SK-N-SH (cell line): ENCODE measurements at regions not wholly inside any gene's neighbourhood (a gene's known extent, or its start where the extent isn't known, plus 50 kb on each side); places are given as distances from the start of the nearest gene placed in this dataset.

ENCODE experiments used
- CTCF ChIA-PET: fragments of 300-600, 350-600 bp; formaldehyde crosslinking; extraction: SDS; loops from one replicate; lab custom pipeline; 2021; lab: Yijun Ruan, JAX
- POLR2A ChIA-PET: fragments of 350-600 bp; sonication (Branson Sonifier 250); formaldehyde crosslinking; extraction: SDS; loops from one replicate; lab custom pipeline; 2020; ENCODE audit warnings: antibody characterized with exemption, inconsistent platforms; lab: Yijun Ruan, JAX
- DNase-seq: peaks from one replicate; pipeline ENCODE4 v3.0.0; 2012
- H2AFZ ChIP-seq: fragments of 200-600 bp; sonication (generic); 2 replicates; pipeline ENCODE4 v1.8.1; 2016; ENCODE audit warnings: antibody characterized with exemption, mild to moderate bottlenecking, low read depth
- H3F3A ChIP-seq: fragments of 200-600 bp; sonication (generic); replicated peaks from 2 replicates; pipeline ENCODE3; 2016; ENCODE audit warnings: antibody characterized with exemption, mild to moderate bottlenecking; ENCODE audit not compliant: insufficient read depth
- H3K27ac ChIP-seq, 2 experiments: fragments of 200-500 bp in 1 of 2; fragments of 200-600 bp in 1 of 2; sonication (Bioruptor generic) in 1 of 2; sonication (generic), shearing (Covaris generic) in 1 of 2; 2 replicates each; pipeline versions ENCODE4 v1.5.1 to v1.6.1; 2014 to 2016; ENCODE audit warnings: low read depth in 2 of 2, inconsistent platforms in 1 of 2, low read length in 1 of 2, mild to moderate bottlenecking in 1 of 2, mixed read lengths in 1 of 2
- H3K27me3 ChIP-seq: fragments of 200-600 bp; sonication (generic), shearing (Covaris generic); 2 replicates; pipeline ENCODE4 v1.6.1; 2016; ENCODE audit warnings: mixed run types; ENCODE audit not compliant: insufficient read depth
- H3K36me3 ChIP-seq, 2 experiments: fragments of 200-500 bp in 1 of 2; fragments of 200-600 bp in 1 of 2; sonication (Bioruptor generic) in 1 of 2; sonication (generic) in 1 of 2; replicated peaks in 1 of 2; 2 replicates each; pipeline versions ENCODE3 to v1.5.1; 2014 to 2016; ENCODE audit warnings: low read length in 1 of 2, mild to moderate bottlenecking in 1 of 2; ENCODE audit not compliant: insufficient read depth in 2 of 2, control insufficient read depth in 1 of 2
- H3K4me1 ChIP-seq, 2 experiments: fragments of 200-500 bp in 1 of 2; fragments of 200-600 bp in 1 of 2; sonication (Bioruptor generic) in 1 of 2; sonication (generic), shearing (Covaris generic) in 1 of 2; 2 replicates each; pipeline versions ENCODE4 v1.5.1 to v1.6.1; 2014 to 2016; ENCODE audit warnings: low read depth in 1 of 2, low read length in 1 of 2, mixed run types in 1 of 2; ENCODE audit not compliant: insufficient read depth in 2 of 2, control insufficient read depth in 1 of 2
- H3K4me2 ChIP-seq: fragments of 200-600 bp; sonication (generic), shearing (Covaris generic); 2 replicates; pipeline ENCODE4 v1.6.1; 2017; ENCODE audit warnings: mixed run types
- H3K4me3 ChIP-seq, 2 experiments: fragments of 200-500 bp in 1 of 2; fragments of 200-600 bp in 1 of 2; sonication (Bioruptor generic) in 1 of 2; sonication (generic), shearing (Covaris generic) in 1 of 2; 2 replicates each; pipeline versions ENCODE4 v1.5.1 to v1.8.1; 2014 to 2016; ENCODE audit warnings: low read depth in 2 of 2, inconsistent platforms in 1 of 2, low read length in 1 of 2, mild to moderate bottlenecking in 1 of 2, mixed read lengths in 1 of 2, moderate library complexity in 1 of 2
- H3K79me2 ChIP-seq: fragments of 200-600 bp; sonication (generic); 2 replicates; pipeline ENCODE4 v1.8.1; 2017; ENCODE audit warnings: mild to moderate bottlenecking; ENCODE audit not compliant: insufficient read depth
- H3K9ac ChIP-seq: fragments of 200-600 bp; sonication (generic); 2 replicates; pipeline ENCODE4 v1.6.1; 2017; ENCODE audit warnings: mixed run types
- H3K9me2 ChIP-seq: fragments of 200-600 bp; sonication (generic); 2 replicates; pipeline ENCODE4 v1.6.1; 2017; ENCODE audit warnings: mixed run types
- H3K9me3 ChIP-seq: fragments of 200-600 bp; sonication (generic); 2 replicates; pipeline ENCODE4 v1.6.1; 2017; ENCODE audit warnings: mixed run types, mild to moderate bottlenecking, moderate library complexity
- H4K20me1 ChIP-seq: fragments of 200-600 bp; sonication (generic); 2 replicates; pipeline ENCODE4 v1.6.1; 2017; ENCODE audit warnings: mild to moderate bottlenecking, mixed run types; ENCODE audit not compliant: insufficient read depth
- CHD2 ChIP-seq: fragments of 150-350 bp; IDR thresholded peaks from 2 replicates; pipeline ENCODE4 v1.6.1; 2018; ENCODE audit warnings: low read length; ENCODE audit not compliant: partially characterized antibody
- EP300 ChIP-seq, 2 experiments: IDR thresholded peaks; 2 replicates each; pipeline versions ENCODE4 v1.4.0 to v1.6.1; 2012; ENCODE audit warnings: borderline replicate concordance in 1 of 2, low read depth in 1 of 2, low read length in 1 of 2
- EZH2phosphoT487 ChIP-seq: fragments of 200-600 bp; sonication (generic); IDR thresholded peaks from 2 replicates; pipeline ENCODE4 v1.6.1; 2017; ENCODE audit warnings: low read depth, mixed run types, mild to moderate bottlenecking, antibody characterized with exemption, moderate library complexity, borderline replicate concordance
- FOXM1 ChIP-seq: IDR thresholded peaks from 2 replicates; pipeline ENCODE4 v1.4.0; 2012; ENCODE audit warnings: low read depth, mild to moderate bottlenecking
- GABPA ChIP-seq: IDR thresholded peaks from 2 replicates; pipeline ENCODE4 v1.4.0; 2012; ENCODE audit warnings: low read depth, mild to moderate bottlenecking
- PBX3 ChIP-seq: IDR thresholded peaks from 2 replicates; pipeline ENCODE4; 2012
- POLR2AphosphoS5 ChIP-seq: IDR thresholded peaks from 2 replicates; pipeline ENCODE4 v1.6.1; 2012; ENCODE audit warnings: low read depth, low read length
- RCOR1 ChIP-seq: fragments of 150-350 bp; IDR thresholded peaks from 2 replicates; pipeline ENCODE4 v1.6.1; 2017; ENCODE audit warnings: antibody characterized with exemption, low read length
- RXRA ChIP-seq: IDR thresholded peaks from 2 replicates; pipeline ENCODE4 v1.4.0; 2012; ENCODE audit warnings: low read depth, mild to moderate bottlenecking, borderline replicate concordance
- TAF1 ChIP-seq: IDR thresholded peaks from 2 replicates; pipeline ENCODE4 v1.6.1; 2012; ENCODE audit warnings: low read depth, mild to moderate bottlenecking, low read length, moderate library complexity, borderline replicate concordance
- USF1 ChIP-seq: IDR thresholded peaks from 2 replicates; pipeline ENCODE4 v1.4.0; 2012; ENCODE audit warnings: low read depth, borderline replicate concordance
- YY1 ChIP-seq: IDR thresholded peaks from 2 replicates; pipeline ENCODE4 v1.4.0; 2012; ENCODE audit warnings: low read depth, mild to moderate bottlenecking
- WGBS: methylation state at CpG from one replicate; pipeline ENCODE4 v1.1.6; 2017; ENCODE audit warnings: low lambda C conversion rate; 5-methylcytosine and 5-hydroxymethylcytosine counted together
- TF ChIP-seq, protein P1 (sequence below): fragments of 200-600 bp; sonication (generic); IDR thresholded peaks from 2 replicates; pipeline ENCODE4 v1.6.1; 2017; ENCODE audit warnings: antibody characterized with exemption, mild to moderate bottlenecking, moderate library complexity
- TF ChIP-seq, protein P2 (sequence below): fragments of 150-350 bp; IDR thresholded peaks from 2 replicates; pipeline ENCODE4 v1.6.1; 2016; ENCODE audit warnings: mild to moderate bottlenecking, low read depth, low read length
- TF ChIP-seq, protein P3 (sequence below): IDR thresholded peaks from 2 replicates; pipeline ENCODE4 v1.4.0; 2012; ENCODE audit warnings: low read depth, borderline replicate concordance

DNA sequence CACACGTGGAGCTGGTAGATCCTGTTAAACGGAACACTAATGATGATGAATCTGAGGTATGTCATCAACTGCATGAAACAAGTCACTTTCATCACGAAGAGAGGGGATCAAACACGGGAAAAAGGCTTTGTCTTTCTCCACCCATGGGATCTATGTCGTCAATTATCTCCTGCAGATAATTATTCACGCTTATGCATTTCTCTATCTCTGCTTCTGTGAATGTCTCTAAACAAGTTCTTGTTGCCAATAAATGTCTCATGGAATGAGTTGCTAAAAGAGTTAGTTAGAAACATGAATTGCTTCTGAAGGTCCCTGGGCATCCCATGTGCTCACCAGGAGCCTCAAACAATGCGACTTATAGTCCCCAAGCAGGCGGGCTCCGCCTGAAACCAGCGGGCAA lies 1228.2 kb upstream of the TMEM132C start:
- Histone ChIP-seq H4K20me1 (no peaks in the 10 kb centered on the region), H3F3A (no peaks in the 10 kb centered on the region), H3K36me3 (no peaks in the 10 kb centered on the region), H3K9me3 (no peaks in the 10 kb centered on the region), H3K27ac (no peak overlapping the region), H3K9ac (no peak overlapping the region), H3K79me2 (no peaks in the 10 kb centered on the region), H2AFZ (no peak overlapping the region), H3K9me2 (no peaks in the 10 kb centered on the region), H3K27me3 (no peaks in the 10 kb centered on the region), H3K4me3 (no peak overlapping the region), H3K4me1 (no peaks in the 10 kb centered on the region), H3K4me2 (no peak overlapping the region)
- TF ChIP-seq EP300 (IDR thresholded peaks at IDR 0.05; ENCODE audit: borderline replicate concordance in 1 of 2, low read depth in 1 of 2, low read length in 1 of 2): no peak
- TF ChIP-seq, protein P1, sequence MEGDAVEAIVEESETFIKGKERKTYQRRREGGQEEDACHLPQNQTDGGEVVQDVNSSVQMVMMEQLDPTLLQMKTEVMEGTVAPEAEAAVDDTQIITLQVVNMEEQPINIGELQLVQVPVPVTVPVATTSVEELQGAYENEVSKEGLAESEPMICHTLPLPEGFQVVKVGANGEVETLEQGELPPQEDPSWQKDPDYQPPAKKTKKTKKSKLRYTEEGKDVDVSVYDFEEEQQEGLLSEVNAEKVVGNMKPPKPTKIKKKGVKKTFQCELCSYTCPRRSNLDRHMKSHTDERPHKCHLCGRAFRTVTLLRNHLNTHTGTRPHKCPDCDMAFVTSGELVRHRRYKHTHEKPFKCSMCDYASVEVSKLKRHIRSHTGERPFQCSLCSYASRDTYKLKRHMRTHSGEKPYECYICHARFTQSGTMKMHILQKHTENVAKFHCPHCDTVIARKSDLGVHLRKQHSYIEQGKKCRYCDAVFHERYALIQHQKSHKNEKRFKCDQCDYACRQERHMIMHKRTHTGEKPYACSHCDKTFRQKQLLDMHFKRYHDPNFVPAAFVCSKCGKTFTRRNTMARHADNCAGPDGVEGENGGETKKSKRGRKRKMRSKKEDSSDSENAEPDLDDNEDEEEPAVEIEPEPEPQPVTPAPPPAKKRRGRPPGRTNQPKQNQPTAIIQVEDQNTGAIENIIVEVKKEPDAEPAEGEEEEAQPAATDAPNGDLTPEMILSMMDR: no peak
- TF ChIP-seq RXRA: no peak
- TF ChIP-seq, protein P2, sequence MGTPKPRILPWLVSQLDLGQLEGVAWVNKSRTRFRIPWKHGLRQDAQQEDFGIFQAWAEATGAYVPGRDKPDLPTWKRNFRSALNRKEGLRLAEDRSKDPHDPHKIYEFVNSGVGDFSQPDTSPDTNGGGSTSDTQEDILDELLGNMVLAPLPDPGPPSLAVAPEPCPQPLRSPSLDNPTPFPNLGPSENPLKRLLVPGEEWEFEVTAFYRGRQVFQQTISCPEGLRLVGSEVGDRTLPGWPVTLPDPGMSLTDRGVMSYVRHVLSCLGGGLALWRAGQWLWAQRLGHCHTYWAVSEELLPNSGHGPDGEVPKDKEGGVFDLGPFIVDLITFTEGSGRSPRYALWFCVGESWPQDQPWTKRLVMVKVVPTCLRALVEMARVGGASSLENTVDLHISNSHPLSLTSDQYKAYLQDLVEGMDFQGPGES: no peak
- no peak for TF ChIP-seq TAF1
- no peak for TF ChIP-seq POLR2AphosphoS5
- TF ChIP-seq CHD2: no peak
- no peak for TF ChIP-seq GABPA
- CTCF ChIA-PET: interaction anchor here (0.7 kb wide), 1 partner anchor 774 kb away, joined by 3 read pairs; no protein-coding TSS in a partner anchor
- no peak for DNase-seq
- POLR2A ChIA-PET: no interaction called here
- WGBS: 37% methylated on average over 10 of the region's 10 CpGs

DNA sequence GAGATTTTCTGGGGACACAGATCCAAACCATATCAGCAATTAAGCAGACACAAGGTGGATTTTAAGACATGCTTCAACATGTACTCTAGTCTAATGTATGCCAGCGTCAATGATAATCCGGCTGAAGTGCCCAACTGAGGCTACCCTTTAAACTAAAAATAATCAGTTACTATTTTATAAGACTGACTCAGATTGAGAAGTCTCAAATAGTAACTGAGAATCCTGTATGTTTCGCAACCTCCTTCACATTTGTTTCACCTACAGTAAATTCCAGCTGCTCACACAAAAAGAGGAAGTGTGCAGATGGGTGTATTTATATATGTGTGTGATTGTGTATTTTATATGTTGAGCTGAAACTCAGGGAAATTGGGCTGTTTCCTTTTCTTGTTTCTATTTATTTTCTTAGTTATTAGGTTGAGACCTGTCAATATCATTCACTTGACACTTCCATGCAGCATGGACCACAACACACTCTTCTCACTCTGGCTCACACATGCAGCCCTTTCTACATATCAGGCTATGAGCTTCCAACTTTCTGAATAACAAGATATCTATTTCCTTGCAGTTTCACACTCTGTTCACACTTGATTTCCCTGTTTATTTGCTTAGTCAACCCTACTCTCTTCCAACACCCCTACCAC lies 1224.9 kb upstream of the TMEM132C start:
- CTCF ChIA-PET: interaction anchor here (0.6 to 1.3 kb wide), 2 partner anchors 11 to 43 kb away, joined by 3 read pairs; no protein-coding TSS in a partner anchor
- H3K9me2 ChIP-seq: no peaks in the 10 kb centered on the region
- no peaks in the 10 kb centered on the region for H3K79me2 ChIP-seq
- no peaks in the 10 kb centered on the region for H3K27me3 ChIP-seq
- WGBS: 63% methylated on average over 3 of the region's 3 CpGs
- H3F3A ChIP-seq: no peaks in the 10 kb centered on the region
- H3K4me1 ChIP-seq: no peaks in the 10 kb centered on the region
- H3K9me3 ChIP-seq: no peaks in the 10 kb centered on the region
- H3K27ac ChIP-seq: no peak overlapping the region
- no peaks in the 10 kb centered on the region for H3K36me3 ChIP-seq
- H4K20me1 ChIP-seq: no peaks in the 10 kb centered on the region
- TF ChIP-seq USF1 (no peak), PBX3 (no peak), YY1 (no peak), EZH2phosphoT487 (no peak), RCOR1 (no peak), FOXM1 (no peak), GABPA (no peak)
- TF ChIP-seq, protein P3, sequence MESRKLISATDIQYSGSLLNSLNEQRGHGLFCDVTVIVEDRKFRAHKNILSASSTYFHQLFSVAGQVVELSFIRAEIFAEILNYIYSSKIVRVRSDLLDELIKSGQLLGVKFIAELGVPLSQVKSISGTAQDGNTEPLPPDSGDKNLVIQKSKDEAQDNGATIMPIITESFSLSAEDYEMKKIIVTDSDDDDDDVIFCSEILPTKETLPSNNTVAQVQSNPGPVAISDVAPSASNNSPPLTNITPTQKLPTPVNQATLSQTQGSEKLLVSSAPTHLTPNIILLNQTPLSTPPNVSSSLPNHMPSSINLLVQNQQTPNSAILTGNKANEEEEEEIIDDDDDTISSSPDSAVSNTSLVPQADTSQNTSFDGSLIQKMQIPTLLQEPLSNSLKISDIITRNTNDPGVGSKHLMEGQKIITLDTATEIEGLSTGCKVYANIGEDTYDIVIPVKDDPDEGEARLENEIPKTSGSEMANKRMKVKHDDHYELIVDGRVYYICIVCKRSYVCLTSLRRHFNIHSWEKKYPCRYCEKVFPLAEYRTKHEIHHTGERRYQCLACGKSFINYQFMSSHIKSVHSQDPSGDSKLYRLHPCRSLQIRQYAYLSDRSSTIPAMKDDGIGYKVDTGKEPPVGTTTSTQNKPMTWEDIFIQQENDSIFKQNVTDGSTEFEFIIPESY: no peak
- TF ChIP-seq, all 33 proteins: peak for 0
- no peak overlapping the region for H3K9ac ChIP-seq
- no peak overlapping the region for H2AFZ ChIP-seq
- DNase-seq: no peak
- H3K4me2 ChIP-seq: no peak overlapping the region
- H3K4me3 ChIP-seq: no peak overlapping the region
- POLR2A ChIA-PET: no interaction called here
